ENCODE measurements at regions not wholly inside any gene's neighbourhood (a gene's known extent, or its start where the extent isn't known, plus 50 kb on each side); places are given as distances from the start of the nearest gene placed in this dataset.
"Not testable (repeated sequence)": the region's sequence is repeated elsewhere in the genome, so short reads cannot be mapped to it uniquely, and the experiment has no call there.

DNA sequence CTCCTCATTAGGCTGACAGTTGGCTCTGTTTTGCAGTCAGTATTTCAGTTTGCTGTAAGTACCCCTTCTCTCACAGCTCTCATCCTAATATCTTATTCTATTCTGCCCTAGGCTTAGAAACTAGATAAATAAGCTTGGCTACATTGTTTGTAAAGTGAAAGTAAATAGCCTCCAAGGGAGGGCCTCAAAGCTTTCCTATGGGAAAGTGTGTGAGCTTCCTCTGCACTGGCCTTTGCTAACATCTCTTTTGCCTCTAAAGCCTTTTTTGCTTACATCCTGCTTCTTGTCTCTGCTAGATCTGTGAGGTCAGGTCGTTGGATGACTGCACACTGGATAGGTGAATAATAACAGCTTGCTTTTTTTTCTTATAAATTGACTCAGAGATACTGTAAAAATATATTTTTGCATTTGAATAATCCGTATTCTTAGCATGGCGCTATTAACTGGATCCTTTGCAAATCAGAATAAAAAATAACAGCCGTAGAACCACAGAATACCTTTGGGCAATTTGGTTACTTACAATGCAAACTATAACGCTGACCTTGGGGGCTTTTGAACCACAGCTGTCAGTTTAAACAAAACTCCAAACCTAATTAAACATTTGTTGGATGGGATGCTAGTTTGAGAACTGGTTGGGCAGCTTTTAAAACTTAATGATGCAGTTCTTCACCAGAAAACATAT lies 55.1 kb downstream of the TTC6 start:
- FAIRE-seq = no peak
- no peak for DNase-seq (ENCODE audit: extremely low spot score, insufficient read length, low read depth)

DNA sequence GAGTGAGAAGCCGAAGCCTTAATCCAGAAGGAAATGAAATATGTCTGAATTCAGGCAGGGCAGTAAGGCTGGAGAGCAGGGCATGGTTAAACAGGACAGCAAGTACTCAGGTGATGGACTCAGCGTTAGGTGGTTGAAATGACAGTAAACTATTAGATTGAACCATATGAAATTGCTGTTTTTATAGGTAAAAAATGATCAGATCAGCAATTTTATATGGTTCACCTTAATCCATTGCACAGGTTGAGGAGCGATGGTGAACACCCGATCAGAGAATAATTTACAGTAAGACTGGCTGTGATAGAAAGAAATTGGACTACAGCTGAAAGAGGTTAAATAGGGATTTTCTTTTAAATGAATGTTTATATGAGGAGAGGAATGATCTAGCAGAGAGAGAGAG lies 56.6 kb downstream of the TTC6 start:
- DNase-seq (ENCODE audit: extremely low spot score, insufficient read length, low read depth) = no peak
- no peak for FAIRE-seq

DNA sequence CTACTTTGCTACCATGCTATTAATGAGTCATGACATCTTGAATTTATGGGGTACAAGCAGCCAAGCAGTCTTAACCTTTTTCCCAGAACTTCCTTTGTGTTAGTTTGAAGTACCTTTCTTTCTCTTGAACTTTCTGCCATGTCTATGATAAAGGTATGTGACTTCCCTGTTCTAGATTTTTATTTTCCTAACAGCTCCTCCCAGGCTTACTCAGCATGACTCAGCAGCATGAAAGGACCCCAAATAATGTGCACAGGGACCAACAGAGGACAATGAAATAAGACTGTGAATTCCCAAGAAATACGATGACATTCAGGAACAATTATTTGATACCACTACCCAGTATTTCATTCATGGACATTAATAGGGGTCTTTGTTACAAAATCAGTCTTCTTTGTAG lies 60.0 kb downstream of the TTC6 start:
- no peak for FAIRE-seq
- DNase-seq (ENCODE audit: extremely low spot score, insufficient read length, low read depth) = no peak

DNA sequence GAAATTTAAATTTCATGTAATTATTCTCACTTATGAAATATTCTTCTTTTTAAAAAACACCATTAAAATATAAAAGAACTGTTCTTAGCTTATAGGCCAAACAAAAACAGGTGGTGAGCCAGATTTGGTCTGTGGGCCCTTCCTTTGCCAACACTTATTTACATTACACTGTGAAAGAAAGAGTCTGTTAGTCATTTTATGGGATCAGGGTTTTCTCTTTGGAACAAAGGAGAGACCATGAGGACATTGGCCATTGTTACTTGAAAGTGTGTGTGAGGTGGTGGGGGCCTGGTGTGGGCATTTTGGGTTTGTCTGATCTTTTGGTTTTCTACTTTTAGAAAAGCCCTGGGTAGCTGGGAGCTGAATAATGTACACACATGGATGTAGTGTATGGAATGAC lies 62.7 kb downstream of the TTC6 start:
- FAIRE-seq (no peak), DNase-seq (ENCODE audit: extremely low spot score, insufficient read length, low read depth) (no peak)

DNA sequence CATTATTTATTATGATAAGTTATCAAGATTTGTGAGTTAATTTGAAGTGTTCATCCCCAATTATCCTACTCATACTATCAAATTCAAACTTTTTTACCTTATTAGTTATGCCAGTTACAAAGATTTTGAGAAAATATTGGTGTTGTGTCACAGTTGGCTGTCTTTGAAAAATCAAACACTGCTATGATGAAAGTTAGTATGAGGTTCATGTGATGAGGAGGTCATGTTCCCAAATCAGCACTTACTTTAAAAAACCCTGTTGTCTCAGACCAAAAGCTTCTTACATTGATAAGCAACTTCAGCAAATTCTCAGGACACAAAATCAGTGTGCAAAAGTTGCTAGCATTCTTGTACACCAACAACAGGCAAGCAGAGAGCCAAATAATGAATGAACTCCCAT lies 68.1 kb downstream of the TTC6 start:
- FAIRE-seq = no peak
- DNase-seq (ENCODE audit: extremely low spot score, insufficient read length, low read depth) = no peak

DNA sequence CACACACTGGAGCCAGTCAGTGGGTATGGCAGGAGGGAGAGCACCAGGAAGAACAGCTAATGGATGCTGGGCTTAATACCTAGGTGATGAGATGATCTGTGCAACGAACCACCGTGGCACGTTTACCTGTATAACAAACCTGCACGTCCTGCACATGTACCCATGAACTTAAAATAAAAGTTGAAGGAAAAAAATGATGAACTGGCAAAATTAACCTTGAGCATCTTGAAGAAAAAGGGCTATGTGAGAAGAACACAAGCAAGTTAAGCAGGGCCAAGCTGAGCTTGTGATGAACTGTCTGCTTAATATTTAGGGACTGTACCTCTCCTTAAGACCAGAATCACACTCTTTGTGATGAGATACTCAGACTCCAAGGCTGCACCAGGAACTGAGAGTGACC lies 70.0 kb downstream of the TTC6 start:
- FAIRE-seq (no peak), DNase-seq (ENCODE audit: extremely low spot score, insufficient read length, low read depth) (no peak)

DNA sequence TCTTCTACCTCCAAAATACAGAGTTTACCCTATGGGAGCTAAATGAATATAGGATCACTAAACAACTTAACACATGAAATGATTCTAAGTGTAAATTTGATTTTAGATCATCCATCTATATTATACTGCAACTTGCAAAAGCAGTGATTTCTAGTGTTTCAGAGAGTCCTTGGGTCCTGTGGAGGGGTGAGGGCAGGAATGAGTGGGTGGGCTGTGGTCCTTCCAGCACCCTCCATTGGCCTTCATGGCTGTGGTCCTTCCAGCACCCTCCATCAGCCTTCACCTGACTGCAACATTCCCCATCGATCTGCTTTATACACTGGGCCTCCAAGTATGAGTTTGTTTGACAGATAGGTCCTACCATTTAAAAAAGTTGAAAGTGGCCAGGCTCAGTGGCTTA lies 70.5 kb downstream of the TTC6 start:
- DNase-seq (ENCODE audit: extremely low spot score, insufficient read length, low read depth) (no peak), FAIRE-seq (no peak)

DNA sequence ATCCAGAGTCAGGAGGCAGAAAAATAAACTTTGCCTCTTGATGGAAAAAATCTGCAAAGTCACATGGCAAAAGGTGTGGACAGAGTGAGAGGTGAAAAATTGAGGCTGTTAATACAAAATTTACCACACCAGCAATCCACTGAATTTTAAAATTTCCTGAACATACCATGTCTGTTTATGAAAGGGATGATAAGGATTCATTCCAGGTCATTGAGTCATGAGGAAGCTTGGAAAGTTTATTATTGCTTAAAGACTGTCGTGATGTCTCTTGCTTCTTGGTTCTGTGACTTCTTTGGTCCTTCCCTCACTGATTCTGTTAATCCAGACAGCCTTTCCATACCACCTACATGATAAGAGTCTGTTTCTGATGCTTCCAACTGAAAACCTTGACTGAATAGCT lies 73.2 kb downstream of the TTC6 start:
- DNase-seq (ENCODE audit: extremely low spot score, insufficient read length, low read depth) (no peak), FAIRE-seq (no peak)

DNA sequence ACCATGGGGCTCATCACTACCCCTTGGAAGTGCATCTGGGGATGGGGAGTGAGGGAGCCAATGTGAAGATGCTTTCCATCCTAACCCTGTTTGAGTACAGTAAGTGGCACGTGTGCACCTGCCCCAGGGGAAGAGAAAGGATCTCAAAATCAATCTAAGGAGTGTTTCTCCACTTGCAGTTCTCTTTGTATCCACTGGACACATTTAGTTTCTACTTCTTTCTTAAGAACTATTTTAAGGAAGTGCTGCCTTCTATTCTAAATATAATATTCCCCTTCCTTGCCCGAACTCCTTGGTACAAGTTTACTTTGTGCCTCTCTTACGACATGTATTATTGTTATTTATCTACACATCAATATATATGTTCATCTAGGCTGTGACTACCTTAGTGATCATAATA lies 73.8 kb downstream of the TTC6 start:
- FAIRE-seq (no peak), DNase-seq (ENCODE audit: extremely low spot score, insufficient read length, low read depth) (no peak)

DNA sequence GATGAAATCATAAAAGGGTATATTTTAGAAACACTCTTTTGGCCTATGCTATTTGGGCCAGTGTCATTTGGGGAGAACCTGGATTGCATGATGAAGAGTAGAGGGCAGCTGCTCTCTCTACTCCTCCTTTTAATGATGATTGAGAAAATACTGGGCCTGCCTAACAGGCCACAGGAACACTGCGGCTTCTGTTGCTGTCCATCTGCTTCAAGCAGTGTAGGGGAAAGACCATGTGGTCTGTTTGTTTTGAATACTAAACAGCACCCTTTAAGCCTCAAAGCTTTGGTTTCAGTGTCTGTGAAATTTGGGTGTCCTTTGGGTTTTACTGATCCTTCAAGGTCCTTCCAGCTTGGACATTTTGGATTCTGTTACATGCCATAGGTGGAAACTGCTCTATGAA lies 78.0 kb downstream of the TTC6 start:
- FAIRE-seq (no peak), DNase-seq (ENCODE audit: extremely low spot score, insufficient read length, low read depth) (no peak)

DNA sequence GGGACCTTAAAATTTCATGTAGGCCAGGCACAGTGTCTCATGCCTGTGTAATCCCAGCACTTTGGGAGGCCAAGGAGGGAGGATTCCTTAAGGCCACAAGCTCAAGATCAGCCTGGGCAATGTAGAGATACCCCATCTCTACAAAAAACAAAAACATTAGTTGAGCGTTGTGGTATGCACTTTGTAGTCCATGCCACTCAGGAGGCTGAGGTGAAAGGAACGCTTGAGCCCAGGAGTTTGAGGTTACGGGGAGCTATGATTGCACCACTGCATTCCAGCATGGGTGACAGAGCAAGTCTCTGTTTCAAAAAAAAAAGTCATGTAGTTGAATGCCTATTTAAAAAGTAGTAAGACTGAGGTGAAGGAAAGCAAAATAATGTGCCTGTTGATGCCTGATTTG lies 83.5 kb downstream of the TTC6 start:
- DNase-seq (ENCODE audit: extremely low spot score, insufficient read length, low read depth) (no peak), FAIRE-seq (no peak)

DNA sequence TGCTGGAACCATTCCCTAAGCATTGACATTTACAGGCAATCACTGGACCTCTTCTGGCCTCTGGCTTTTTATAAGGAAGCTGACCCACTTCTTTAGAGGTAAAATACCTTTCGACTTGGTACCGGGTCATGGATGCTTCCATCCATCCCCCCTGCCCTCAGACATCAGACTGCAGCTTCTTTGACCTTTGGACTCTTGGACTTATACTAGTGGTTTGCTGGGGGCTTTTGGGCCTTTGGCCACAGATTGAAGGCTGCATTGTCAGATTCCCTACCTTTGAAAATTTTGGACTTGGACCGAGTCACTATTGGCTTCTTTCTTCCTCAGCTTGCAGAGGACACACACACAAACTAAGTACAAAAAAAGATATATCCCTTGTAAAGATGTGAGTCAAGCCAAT lies 86.1 kb downstream of the TTC6 start:
- FAIRE-seq = no peak

DNA sequence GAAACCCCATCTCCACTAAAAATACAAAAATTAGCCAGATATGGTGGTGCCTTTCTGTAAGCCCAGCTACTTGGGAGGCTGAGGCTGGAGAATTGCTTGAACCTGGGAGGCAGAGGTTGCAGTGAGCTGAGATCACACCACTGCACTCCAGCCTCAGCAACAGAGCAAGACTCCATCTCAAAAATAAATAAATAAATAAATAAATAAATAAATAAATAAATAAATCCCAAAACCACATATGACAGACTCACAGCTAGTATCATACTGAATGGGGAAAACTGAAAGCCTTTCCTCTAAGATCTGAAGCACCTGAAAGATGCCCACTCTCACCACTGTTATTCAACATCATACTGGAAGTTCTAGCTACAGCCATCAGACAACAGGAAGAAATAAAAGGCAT lies 97.3 kb downstream of the TTC6 start:
- FAIRE-seq; DNase-seq (ENCODE audit: extremely low spot score, insufficient read length, low read depth): not testable (repeated sequence)

More for the DNA sequence above, 86.1 kb downstream of the TTC6 start:
- DNase-seq (ENCODE audit: extremely low spot score, insufficient read length, low read depth) = no peak

DNA sequence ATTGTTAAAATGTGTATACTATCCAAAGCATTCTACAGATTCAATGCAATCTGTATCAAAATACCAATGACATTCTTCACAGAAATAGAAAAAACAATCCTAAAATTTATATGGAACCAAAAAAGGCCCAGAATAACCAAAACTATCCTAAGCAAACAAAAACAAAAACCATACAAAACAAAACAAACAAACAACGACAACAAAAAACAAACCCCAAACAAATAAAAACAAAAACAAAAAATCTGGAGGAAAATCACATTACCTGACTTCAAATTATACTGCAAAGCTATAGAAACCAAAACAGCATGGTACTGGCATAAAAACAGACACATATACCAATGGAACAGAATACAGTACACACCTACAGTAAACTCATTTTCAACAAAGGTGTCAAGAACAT lies 98.0 kb downstream of the TTC6 start:
- not testable (repeated sequence) for DNase-seq (ENCODE audit: extremely low spot score, insufficient read length, low read depth); FAIRE-seq

DNA sequence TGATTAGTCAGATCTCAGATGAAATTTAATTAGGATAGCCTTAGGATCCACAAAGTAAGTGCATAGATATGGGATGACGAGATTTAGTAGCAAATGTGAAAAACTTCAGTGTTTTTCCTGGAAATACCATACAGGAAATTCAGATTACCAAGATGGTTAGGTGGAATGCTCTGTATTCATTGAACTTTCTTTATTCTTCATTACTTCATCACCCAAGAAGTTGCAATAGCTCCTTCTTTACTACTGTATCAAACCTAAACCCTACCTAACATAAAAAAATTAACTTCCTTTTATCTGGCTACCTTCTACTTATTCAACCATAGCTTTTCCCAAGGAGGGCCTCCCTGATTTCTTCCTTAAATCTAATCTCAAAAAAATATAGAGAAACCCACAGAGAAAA lies 100.4 kb downstream of the TTC6 start:
- no peak for FAIRE-seq
- DNase-seq (ENCODE audit: extremely low spot score, insufficient read length, low read depth) = no peak

DNA sequence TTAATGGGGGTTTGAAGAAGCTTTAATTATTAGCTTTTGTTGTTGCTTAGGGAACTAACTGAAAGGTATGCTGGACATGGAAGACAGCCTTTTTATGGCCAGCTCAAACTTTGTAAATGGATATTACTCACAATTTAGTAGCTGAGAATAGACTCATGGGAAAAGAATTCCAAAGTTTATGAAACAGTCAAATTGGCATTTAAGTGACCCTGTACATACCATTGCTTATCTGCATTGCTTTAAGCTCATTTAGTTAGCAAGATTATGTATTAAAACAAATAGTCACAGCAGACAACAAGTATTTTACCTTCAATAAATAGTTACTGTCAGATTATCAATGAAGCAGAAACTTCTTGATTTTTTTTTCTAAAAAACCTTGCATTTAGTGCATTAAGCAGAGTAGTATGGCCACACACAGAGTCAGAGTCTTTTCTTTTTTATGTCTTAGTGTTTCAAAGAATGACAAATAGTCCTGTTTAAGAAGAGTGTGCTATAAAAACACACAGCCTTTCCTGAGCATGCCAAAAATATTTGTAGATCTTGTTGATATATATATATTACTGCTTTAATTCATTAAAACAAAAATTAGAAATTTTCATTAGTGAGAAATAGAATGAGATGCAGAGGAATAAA lies 102.2 kb downstream of the TTC6 start:
- no peak for FAIRE-seq
- DNase-seq (ENCODE audit: extremely low spot score, insufficient read length, low read depth) = no peak

DNA sequence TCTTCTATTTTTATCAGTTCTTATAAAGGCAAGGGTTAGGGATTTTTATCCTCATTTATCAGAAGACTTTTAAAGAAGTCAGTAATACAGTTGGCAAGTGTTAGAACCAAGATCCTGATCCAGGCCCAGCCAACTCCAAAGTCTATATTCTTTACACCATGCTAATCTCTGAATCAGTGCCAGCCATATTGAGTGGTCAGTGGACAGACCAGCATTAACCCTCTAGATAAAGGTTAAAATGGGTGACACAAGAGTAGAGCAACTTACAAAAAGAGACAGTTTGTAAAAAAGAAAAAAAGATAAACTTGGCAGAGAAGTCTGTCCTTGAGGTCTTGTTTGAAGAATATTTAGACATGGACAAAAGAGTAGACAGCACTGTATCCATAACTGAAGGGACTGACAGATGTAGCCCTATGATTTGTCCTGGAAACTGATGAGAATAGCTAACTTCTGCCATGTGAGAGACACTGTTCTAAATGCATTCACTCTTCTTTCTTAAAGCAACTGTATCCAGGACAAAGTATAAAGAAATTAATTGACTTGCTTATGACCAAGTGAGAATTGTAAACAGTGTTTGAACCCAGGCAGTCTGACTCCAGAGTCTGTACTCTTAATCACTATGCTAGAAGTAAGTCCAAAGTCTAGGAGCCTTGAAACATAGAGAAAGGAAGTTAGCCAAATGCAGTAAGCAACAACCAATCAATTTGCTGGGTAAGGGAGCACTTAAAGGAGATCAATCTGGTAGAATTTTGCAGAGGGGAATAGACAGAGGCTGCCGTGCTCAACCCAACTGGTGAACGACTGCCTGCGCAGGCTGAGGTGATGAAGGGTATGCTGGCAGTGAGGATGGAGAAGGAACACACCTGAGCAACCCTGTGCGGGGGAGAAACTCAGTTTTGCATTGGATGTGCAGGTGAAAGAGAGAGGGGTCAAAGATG lies 103.7 kb downstream of the TTC6 start:
- DNase-seq (ENCODE audit: extremely low spot score, insufficient read length, low read depth) (no peak), FAIRE-seq (no peak)

DNA sequence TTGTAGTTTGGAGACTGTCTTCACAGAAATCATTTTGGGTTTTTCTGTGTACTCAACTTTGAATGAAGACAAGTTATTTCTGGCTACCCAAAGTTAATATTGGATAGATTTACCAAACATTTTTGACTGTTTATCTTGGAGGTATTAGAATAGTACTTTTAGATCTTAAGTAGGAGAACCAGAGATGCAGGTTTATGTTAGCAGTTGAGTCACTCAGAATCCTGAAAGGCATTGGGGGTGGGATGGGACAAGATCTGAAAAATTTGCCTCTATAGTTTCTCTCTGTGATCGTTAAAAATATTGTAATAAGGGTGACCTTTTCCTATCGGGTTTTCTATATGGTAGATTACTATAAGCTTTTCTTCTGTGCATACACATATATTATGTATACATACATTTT lies 112.3 kb downstream of the TTC6 start:
- DNase-seq (ENCODE audit: extremely low spot score, insufficient read length, low read depth) (no peak), FAIRE-seq (no peak)

DNA sequence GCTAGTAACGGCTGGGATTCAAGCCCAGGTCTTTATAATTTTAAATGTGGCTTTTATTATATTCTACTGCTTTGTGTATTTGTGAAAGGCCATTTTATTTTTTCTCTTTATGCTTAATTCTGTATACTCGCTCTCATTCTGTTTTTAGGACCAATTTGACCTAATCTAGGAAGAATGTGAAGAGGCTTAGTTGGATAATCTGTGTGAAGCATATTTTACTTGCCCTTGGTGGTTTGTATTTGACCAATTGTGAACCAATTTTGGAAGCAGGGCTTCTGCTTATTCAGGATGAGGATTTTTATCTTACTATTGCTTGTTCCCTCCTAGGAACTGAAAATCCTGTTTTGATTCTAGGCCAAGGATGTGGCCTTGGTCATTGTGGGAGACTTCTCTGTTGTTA lies 113.1 kb downstream of the TTC6 start:
- DNase-seq (ENCODE audit: extremely low spot score, insufficient read length, low read depth) (no peak), FAIRE-seq (no peak)

DNA sequence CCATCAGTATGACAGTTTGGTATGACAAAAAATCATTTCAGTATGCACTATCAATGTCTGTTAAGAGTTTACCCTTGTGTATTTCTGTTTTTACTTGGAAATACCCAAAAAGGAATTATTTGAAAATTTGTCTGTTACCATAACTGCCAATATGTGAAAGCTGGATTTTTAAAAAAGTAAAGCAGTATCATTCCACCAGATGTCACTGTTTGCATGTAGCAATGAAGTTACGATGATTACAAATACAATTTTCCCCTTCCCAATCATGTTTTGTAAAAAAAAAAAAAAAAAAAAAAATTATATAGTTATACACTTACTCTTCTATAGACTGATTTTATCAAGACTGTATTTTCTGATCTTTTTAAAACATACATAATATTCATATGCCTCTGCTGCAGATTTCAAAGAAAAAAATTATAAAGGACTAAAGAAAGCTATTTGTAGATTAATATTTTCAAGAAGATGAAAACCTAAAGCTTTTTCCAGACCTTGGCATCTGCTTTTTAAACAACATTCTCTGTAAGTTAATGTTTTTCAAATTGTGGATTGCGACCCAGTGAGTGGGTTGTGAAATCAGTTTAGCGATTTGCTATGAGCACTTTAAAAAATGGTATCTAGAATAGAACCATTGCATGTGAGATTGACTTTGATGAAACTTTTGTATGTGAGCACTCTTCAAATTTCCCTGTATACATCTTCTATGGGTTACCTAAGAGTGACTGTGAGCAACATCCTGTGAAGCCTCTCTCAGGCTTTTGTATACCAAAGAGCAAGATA lies 114.2 kb downstream of the TTC6 start:
- no peak for FAIRE-seq
- DNase-seq (ENCODE audit: extremely low spot score, insufficient read length, low read depth) = no peak

All from GM18507 (cell line).